ENCODE measurements at regions not wholly inside any gene's neighbourhood (a gene's known extent, or its start where the extent isn't known, plus 50 kb on each side); places are given as distances from the start of the nearest gene placed in this dataset.
A peak's percentile ranks its signal among the peaks of the same experiment; 100 is the strongest.

DNA sequence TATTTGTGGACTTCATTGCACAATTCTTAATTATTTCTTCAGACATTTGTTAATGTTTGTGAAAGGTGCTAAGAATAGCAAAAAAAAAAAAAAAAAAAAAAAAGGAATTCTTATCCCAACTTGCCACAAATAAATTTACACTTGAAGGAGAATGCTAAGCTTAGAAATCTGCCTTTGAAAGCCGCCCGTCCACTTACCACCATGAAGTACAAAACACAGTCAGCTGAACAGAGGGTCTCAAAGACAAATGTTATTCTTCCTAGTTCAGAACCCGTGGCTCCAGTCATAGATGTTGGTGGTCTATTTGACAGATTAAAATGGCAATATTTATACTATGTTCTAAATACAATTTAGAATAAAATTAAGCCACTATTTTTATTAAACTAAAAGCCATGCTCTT, 141.2 kb downstream of the ELAPOR2 start:
- no peak overlapping the region for H3K27ac ChIP-seq
- H3K4me3 ChIP-seq: no peak overlapping the region
- H3K9me3 ChIP-seq: no peaks in the 10 kb centered on the region
- H3K4me1 ChIP-seq: no peaks in the 10 kb centered on the region
- H3K27me3 ChIP-seq: no peaks in the 10 kb centered on the region
- TF ChIP-seq POLR2A (IDR thresholded peaks at IDR 0.05) (no peak), EP300 (IDR thresholded peaks at IDR 0.05) (no peak), POLR2AphosphoS5 (IDR thresholded peaks at IDR 0.05) (no peak)
- TF ChIP-seq, protein P1, sequence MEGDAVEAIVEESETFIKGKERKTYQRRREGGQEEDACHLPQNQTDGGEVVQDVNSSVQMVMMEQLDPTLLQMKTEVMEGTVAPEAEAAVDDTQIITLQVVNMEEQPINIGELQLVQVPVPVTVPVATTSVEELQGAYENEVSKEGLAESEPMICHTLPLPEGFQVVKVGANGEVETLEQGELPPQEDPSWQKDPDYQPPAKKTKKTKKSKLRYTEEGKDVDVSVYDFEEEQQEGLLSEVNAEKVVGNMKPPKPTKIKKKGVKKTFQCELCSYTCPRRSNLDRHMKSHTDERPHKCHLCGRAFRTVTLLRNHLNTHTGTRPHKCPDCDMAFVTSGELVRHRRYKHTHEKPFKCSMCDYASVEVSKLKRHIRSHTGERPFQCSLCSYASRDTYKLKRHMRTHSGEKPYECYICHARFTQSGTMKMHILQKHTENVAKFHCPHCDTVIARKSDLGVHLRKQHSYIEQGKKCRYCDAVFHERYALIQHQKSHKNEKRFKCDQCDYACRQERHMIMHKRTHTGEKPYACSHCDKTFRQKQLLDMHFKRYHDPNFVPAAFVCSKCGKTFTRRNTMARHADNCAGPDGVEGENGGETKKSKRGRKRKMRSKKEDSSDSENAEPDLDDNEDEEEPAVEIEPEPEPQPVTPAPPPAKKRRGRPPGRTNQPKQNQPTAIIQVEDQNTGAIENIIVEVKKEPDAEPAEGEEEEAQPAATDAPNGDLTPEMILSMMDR (IDR thresholded peaks at IDR 0.05): no peak
- DNase-seq: no peak
- 61 to 74% (median 71%) methylated on average over 3 of the region's 3 CpGs for WGBS, 5 donors
- intact Hi-C loops (cut with DNase I; ENCODE audit: low total_unique reads): no loop called here
- H3K36me3 ChIP-seq: no peaks in the 10 kb centered on the region

DNA sequence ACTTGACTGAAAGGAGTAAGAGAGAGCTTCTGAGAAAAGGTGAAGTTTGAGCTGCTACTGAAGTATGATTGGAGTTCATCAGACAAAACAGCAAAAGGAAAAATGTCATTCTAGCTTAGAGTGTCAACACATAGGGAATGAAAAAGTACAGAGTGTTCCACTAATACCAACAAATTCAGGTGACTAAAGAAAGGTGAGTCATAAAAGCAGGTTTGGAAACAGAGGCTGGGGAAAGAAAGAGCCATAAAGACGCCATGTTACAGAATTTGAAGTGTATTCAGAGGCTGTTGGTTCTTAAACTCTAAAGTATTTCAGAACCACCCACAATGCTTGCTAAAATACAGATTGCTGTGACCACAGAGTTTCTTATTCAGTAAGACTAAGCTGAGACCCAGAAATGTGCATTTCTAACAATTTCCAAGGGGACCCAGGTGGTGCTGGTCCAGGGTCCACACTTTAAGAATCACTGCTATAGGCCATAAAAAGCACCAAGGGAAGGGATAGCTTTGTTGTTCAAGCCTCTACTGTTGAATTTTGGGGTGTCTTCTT, 143.1 kb downstream of the ELAPOR2 start:
- Histone ChIP-seq H3K36me3 (no peaks in the 10 kb centered on the region), H3K27ac (no peak overlapping the region), H3K9me3 (no peaks in the 10 kb centered on the region), H3K4me1 (no peaks in the 10 kb centered on the region), H3K4me3 (no peak overlapping the region), H3K27me3 (no peaks in the 10 kb centered on the region)
- WGBS, 5 donors: 76 to 84% (median 81%) methylated on average over 1 of the region's 1 CpG
- no peak for TF ChIP-seq EP300 (IDR thresholded peaks at IDR 0.05)
- TF ChIP-seq POLR2AphosphoS5 (IDR thresholded peaks at IDR 0.05): no peak
- TF ChIP-seq POLR2A (IDR thresholded peaks at IDR 0.05): no peak
- TF ChIP-seq, protein P1 (IDR thresholded peaks at IDR 0.05): no peak
- DNase-seq: no peak
- intact Hi-C loops (cut with DNase I; ENCODE audit: low total_unique reads): no loop called here

DNA sequence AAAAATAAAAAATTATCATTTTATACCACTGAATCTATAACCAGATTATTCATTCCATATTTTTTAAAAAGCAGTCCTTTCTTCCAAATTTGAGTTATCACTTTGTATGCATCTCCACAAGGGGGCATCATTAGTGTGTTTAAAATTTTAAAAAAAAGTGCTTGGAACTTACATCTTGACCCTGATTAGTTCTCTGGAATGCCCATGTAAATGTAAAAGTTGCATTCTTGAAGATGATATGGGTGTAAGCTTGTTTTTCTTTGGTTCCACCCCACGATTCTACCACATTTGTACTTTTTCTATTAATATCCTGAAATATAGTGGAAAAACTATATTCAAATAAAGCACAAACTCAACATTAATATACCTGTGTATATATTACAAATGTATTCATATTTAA, 144.9 kb downstream of the ELAPOR2 start:
- no peaks in the 10 kb centered on the region for H3K4me1 ChIP-seq
- no peak for DNase-seq
- intact Hi-C loops (cut with DNase I; ENCODE audit: low total_unique reads): no loop called here
- H3K27me3 ChIP-seq: no peaks in the 10 kb centered on the region
- no peak overlapping the region for H3K4me3 ChIP-seq
- TF ChIP-seq EP300 (IDR thresholded peaks at IDR 0.05): no peak
- TF ChIP-seq, protein P1 (IDR thresholded peaks at IDR 0.05): peak in 2 of 7 experiments; percentile 16 to 42
- H3K36me3 ChIP-seq: no peaks in the 10 kb centered on the region
- H3K9me3 ChIP-seq: no peaks in the 10 kb centered on the region
- 30 to 58% (median 35%) methylated on average over 1 of the region's 1 CpG for WGBS, 5 donors
- H3K27ac ChIP-seq: no peak overlapping the region

All from stomach (tissue), 8 donors.